SK-N-MC (cell line): ENCODE measurements at regions not wholly inside any gene's neighbourhood (a gene's known extent, or its start where the extent isn't known, plus 50 kb on each side); places are given as distances from the start of the nearest gene placed in this dataset.

Experiments used
- EZH2 ChIP-seq: fragments of 200-600 bp; sonication (generic); IDR thresholded peaks from one replicate; pipeline ENCODE4 v1.6.1; 2017; ENCODE audit warnings: antibody characterized with exemption
- POLR2AphosphoS5 ChIP-seq: IDR thresholded peaks from 2 replicates; pipeline ENCODE4 v1.6.1; 2012; ENCODE audit warnings: mild to moderate bottlenecking, low read depth, low read length, borderline replicate concordance

GRCh38 chr6:105833959-105834947 is 251.9 kb upstream of the PRDM1 start:
- TF ChIP-seq EZH2 (no peak), POLR2AphosphoS5 (no peak)
